Sigmoid colon (tissue), 6 donors: ENCODE measurements at regions not wholly inside any gene's neighbourhood (a gene's known extent, or its start where the extent isn't known, plus 50 kb on each side); places are given as distances from the start of the nearest gene placed in this dataset.

Experiments
- DNase-seq: peaks from one replicate; pipeline ENCODE4 v3.0.0-alpha.2; 2019
- H3K27ac ChIP-seq, 4 donors: fragments of 200-600 bp; sonication (generic); one replicate each; pipeline ENCODE4 v1.5.1; 2016 to 2019; ENCODE audit warnings: mild to moderate bottlenecking in 1 of 4
- H3K27me3 ChIP-seq, 3 donors: fragments of 200-600 bp; sonication (generic); one replicate each; pipeline ENCODE4 v1.5.1; 2019; ENCODE audit warnings: mild to moderate bottlenecking in 1 of 3
- H3K36me3 ChIP-seq, 4 donors: fragments of 200-600 bp; sonication (generic); one replicate each; pipeline ENCODE4 v1.5.1; 2016 to 2019
- H3K4me1 ChIP-seq, 4 donors: fragments of 200-600 bp; sonication (generic); one replicate each; pipeline ENCODE4 v1.5.1; 2017 to 2019
- H3K4me3 ChIP-seq, 4 donors: fragments of 200-600 bp; sonication (generic); one replicate each; pipeline ENCODE4 v1.5.1; 2017 to 2019; ENCODE audit warnings: mild to moderate bottlenecking in 2 of 4, moderate library complexity in 1 of 4
- H3K9me3 ChIP-seq, 4 donors: fragments of 200-600 bp in 3 of 4; sonication (generic) in 3 of 4; one replicate each; pipeline versions ENCODE4 v1.5.1 to v1.6.1; 2013 to 2019
- EP300 ChIP-seq, 4 donors: sonication (generic); formaldehyde crosslinking; IDR thresholded peaks; one replicate each; pipeline ENCODE4 v1.6.1; 2017; ENCODE audit warnings: antibody characterized with exemption in 4 of 4
- POLR2A ChIP-seq, 2 donors: fragments of 450-650 bp; IDR thresholded peaks; one replicate each; pipeline ENCODE4 v1.6.1; 2016; ENCODE audit warnings: antibody characterized with exemption in 2 of 2, mild to moderate bottlenecking in 2 of 2, moderate library complexity in 2 of 2
- POLR2AphosphoS5 ChIP-seq, 4 donors: sonication (generic); formaldehyde crosslinking; IDR thresholded peaks; one replicate each; pipeline ENCODE4 v1.6.1; 2017; ENCODE audit warnings: antibody characterized with exemption in 4 of 4
- WGBS, 2 donors: extraction: QIAGEN DNeasy Blood & Tissue Kit; methylation state at CpG; one replicate each; pipeline ENCODE4 v1.1.7; 2013; 5-methylcytosine and 5-hydroxymethylcytosine counted together
- intact Hi-C: fragments of 100-400 bp; cut with DNase I; formaldehyde crosslinking; loops from one replicate; pipeline ENCODE4 v1.15.1; 2023
- TF ChIP-seq, protein P1 (sequence below), 4 experiments: fragments of 450-650 bp in 3 of 4; fragments of 200-600 bp in 1 of 4; IDR thresholded peaks; one replicate each; pipeline ENCODE4 v1.5.1; 2016 to 2019; ENCODE audit warnings: antibody characterized with exemption in 4 of 4, mild to moderate bottlenecking in 3 of 4, moderate library complexity in 2 of 4
- donor health status: healthy with polysubstance abuse.
- donor health status: healthy.

DNA sequence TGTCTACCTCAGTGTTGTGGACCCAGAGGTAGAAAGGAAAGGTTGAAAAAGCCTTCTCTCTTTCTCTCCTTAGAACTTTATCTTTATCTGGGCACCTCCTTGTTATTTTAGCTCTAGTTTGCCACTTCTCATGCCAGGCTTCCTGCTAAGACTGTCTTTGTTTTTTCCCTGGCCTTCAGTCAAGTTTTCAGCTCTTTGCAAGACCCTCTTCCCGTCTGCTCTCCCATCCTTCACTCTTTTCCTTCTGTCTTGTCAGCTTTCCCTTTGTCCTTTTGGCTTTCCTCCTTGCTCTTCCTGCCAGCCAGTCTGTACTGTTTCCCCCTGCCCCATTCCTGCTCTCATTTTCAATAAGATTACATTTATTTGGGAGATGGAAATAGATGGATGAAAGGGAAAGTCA, 86.8 kb upstream of the CCN6 start:
- Histone ChIP-seq H3K4me1 (no peaks in the 10 kb centered on the region), H3K27me3 (no peaks in the 10 kb centered on the region), H3K27ac (no peak overlapping the region), H3K4me3 (no peak overlapping the region), H3K9me3 (no peaks in the 10 kb centered on the region), H3K36me3 (no peaks in the 10 kb centered on the region)
- TF ChIP-seq POLR2A (IDR thresholded peaks at IDR 0.05) (no peak), POLR2AphosphoS5 (IDR thresholded peaks at IDR 0.05) (no peak), EP300 (IDR thresholded peaks at IDR 0.05) (no peak)
- TF ChIP-seq, protein P1, sequence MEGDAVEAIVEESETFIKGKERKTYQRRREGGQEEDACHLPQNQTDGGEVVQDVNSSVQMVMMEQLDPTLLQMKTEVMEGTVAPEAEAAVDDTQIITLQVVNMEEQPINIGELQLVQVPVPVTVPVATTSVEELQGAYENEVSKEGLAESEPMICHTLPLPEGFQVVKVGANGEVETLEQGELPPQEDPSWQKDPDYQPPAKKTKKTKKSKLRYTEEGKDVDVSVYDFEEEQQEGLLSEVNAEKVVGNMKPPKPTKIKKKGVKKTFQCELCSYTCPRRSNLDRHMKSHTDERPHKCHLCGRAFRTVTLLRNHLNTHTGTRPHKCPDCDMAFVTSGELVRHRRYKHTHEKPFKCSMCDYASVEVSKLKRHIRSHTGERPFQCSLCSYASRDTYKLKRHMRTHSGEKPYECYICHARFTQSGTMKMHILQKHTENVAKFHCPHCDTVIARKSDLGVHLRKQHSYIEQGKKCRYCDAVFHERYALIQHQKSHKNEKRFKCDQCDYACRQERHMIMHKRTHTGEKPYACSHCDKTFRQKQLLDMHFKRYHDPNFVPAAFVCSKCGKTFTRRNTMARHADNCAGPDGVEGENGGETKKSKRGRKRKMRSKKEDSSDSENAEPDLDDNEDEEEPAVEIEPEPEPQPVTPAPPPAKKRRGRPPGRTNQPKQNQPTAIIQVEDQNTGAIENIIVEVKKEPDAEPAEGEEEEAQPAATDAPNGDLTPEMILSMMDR (IDR thresholded peaks at IDR 0.05), result no peak
- no peak for DNase-seq
- intact Hi-C loops, result no loop called here
- WGBS, 2 donors, result 61 to 83% methylated on average over 1 of the region's 1 CpG

DNA sequence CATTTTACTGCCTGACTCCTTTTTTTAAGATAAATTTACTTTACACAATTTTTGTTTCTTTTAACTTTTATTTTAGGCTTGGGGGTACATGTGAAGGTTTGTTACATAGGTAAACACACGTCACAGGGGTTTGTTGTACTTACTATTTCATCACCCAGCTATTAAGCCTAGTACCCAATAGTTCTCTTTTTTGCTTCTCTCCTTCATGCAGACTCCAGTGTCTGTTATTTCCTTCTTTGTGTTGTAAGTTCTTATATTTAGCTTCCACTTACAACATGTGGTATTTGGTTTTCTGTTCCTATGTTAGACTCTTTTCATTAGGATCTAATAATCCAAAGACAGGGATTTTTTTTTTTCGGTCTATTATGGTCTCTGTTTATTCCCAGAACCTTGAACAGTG, 83.5 kb upstream of the CCN6 start:
- DNase-seq, result no peak
- intact Hi-C loops, result no loop called here
- WGBS, 2 donors, result 71 to 82% methylated on average over 2 of the region's 2 CpGs
- H3K4me3 ChIP-seq, result no peak overlapping the region
- no peaks in the 10 kb centered on the region for H3K9me3 ChIP-seq
- H3K27ac ChIP-seq, result no peak overlapping the region
- no peaks in the 10 kb centered on the region for H3K27me3 ChIP-seq
- TF ChIP-seq POLR2AphosphoS5 (IDR thresholded peaks at IDR 0.05), result no peak
- no peak for TF ChIP-seq EP300 (IDR thresholded peaks at IDR 0.05)
- TF ChIP-seq, protein P1 (IDR thresholded peaks at IDR 0.05), result no peak
- no peak for TF ChIP-seq POLR2A (IDR thresholded peaks at IDR 0.05)
- peaks cover 0 to 15% (median 8%) of the 10 kb centered on the region in 4 donors for H3K4me1 ChIP-seq
- no peaks in the 10 kb centered on the region for H3K36me3 ChIP-seq

DNA sequence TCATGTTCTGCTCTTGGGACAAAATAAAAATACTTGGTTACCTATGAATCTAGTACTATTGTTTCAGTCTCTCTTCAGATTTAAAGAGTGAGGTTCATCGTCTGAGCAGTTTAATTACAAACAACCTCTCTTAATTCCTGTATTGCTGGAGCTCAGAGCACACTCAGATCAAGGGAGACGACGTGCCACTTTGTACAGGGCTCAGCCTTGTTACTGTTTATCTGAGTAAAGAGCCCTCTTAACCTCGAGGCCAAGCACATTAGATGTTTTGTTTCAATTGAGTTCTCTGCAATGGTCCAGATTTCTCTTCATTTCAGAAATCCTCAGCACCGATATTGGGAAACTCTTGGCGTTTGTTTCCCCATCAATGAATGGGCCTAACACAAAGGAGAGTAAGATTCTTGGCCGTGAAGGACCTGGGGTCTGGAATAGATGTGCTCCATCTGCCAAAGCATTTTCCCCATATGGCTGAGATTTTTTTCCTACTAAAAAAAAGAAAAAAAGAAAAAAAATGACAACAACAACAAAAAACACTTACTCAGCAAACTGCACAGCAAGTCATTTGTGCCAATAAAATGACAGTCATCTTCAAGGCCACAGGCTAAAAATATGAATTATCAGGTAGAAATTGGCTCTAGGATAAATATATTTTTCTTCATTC, 82.6 kb upstream of the CCN6 start:
- Histone ChIP-seq H3K9me3 (no peaks in the 10 kb centered on the region), H3K36me3 (no peaks in the 10 kb centered on the region), H3K27me3 (no peaks in the 10 kb centered on the region), H3K4me3 (no peak overlapping the region), H3K4me1 (peaks cover 0 to 15% (median 8%) of the 10 kb centered on the region in 4 donors), H3K27ac (no peak overlapping the region)
- DNase-seq, result no peak
- no peak for TF ChIP-seq EP300 (IDR thresholded peaks at IDR 0.05)
- TF ChIP-seq POLR2AphosphoS5 (IDR thresholded peaks at IDR 0.05), result no peak
- TF ChIP-seq, protein P1 (IDR thresholded peaks at IDR 0.05), result no peak
- no peak for TF ChIP-seq POLR2A (IDR thresholded peaks at IDR 0.05)
- 72 to 75% methylated on average over 7 of the region's 7 CpGs for WGBS, 2 donors
- intact Hi-C loops, result no loop called here

DNA sequence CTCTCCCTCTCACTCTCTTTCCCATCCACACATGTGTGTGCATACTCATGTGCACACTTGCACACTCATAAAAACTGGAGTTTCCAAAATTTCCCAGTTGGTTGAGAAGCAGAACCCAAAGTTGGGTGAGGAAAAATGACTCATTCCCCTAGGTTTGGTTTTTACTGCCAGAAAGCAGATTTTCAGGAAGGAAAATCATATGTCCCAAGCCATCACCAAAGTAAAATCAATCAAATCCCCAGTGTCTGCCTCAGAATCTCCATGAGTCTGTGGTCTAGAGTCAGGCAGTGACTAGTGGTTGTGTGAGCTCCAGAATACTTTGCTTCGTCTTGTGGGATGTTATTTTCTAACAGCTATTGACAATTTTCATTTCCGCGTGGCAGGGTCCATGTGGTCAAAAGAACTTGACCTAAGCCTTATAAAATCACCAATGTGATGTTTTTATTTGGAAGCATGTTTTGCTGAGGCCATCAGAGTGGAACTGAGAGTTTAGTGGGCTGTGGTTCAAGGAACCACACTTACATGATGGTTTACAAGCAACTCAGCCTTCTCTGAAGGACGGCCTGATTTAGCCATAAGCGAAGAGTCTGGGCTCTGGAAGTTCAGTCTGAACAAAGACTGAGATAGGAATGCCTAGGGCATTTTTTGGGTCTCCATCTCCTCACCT, 81.9 kb upstream of the CCN6 start:
- peak overlapping the region in 3 of 4 donors; percentile 52 to 76 (median 64) for H3K27ac ChIP-seq

More for the DNA sequence above, 81.9 kb upstream of the CCN6 start:
- Histone ChIP-seq H3K4me1 (peaks cover 0 to 15% (median 8%) of the 10 kb centered on the region in 4 donors), H3K36me3 (no peaks in the 10 kb centered on the region), H3K4me3 (no peak overlapping the region), H3K27me3 (no peaks in the 10 kb centered on the region), H3K9me3 (no peaks in the 10 kb centered on the region)
- intact Hi-C loops, result no loop called here
- DNase-seq, result no peak
- 84 to 90% methylated on average over 5 of the region's 5 CpGs for WGBS, 2 donors
- TF ChIP-seq POLR2AphosphoS5 (IDR thresholded peaks at IDR 0.05) (no peak), POLR2A (IDR thresholded peaks at IDR 0.05) (no peak), EP300 (IDR thresholded peaks at IDR 0.05) (no peak)
- TF ChIP-seq, protein P1 (IDR thresholded peaks at IDR 0.05), result no peak
